Uterus (tissue), 2 donors: ENCODE measurements at regions not wholly inside any gene's neighbourhood (a gene's known extent, or its start where the extent isn't known, plus 50 kb on each side); places are given as distances from the start of the nearest gene placed in this dataset.

Experiments used
- CTCF ChIP-seq, 4 experiments: fragments of 200-600 bp in 2 of 4; fragments of 450-650 bp in 2 of 4; sonication (generic) in 2 of 4; IDR thresholded peaks; one replicate each; pipeline ENCODE4 v1.5.1; 2016 to 2019; ENCODE audit warnings: antibody characterized with exemption in 4 of 4, mild to moderate bottlenecking in 2 of 4, moderate library complexity in 1 of 4
- POLR2A ChIP-seq, 2 donors: fragments of 450-650 bp; IDR thresholded peaks; one replicate each; pipeline ENCODE4 v1.6.1; 2016; ENCODE audit warnings: antibody characterized with exemption in 2 of 2, mild to moderate bottlenecking in 1 of 2, moderate library complexity in 1 of 2

GRCh38 chr6:14455876-14456648, 338.5 kb downstream of the CD83 start:
- no peak for TF ChIP-seq CTCF (IDR thresholded peaks at IDR 0.05)
- no peak for TF ChIP-seq POLR2A (IDR thresholded peaks at IDR 0.05)
